ENCODE measurements at regions not wholly inside any gene's neighbourhood (a gene's known extent, or its start where the extent isn't known, plus 50 kb on each side); places are given as distances from the start of the nearest gene placed in this dataset.

DNA sequence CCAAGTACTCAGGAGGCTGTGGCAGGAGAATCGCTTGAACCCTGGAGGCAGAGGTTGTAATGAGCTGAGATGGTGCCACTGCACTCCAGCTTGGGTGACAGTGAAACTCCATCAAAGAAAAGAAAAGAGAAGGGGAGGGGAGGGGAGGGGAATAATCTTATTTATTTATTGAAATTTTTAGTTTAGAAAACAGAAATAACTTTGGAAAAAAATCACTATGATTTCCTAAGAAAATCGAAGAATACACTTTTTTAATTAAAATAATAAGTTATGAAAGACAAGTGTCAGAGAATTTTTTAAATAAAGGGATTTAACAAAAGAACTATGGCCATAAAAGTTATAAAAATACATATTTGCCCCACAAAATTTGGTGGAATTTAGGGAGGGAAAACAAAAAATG is 836.9 kb upstream of the HS3ST1 start:
- no peak for DNase-seq

GRCh38 chr4:12260453-12260852 is 831.8 kb upstream of the HS3ST1 start:
- DNase-seq = no peak

GRCh38 chr4:12244973-12245372 is 816.3 kb upstream of the HS3ST1 start:
- DNase-seq = no peak

- DNase-seq = no peak
Measured at GRCh38 chr4:12242354-12242753, 813.7 kb upstream of the HS3ST1 start.

GRCh38 chr4:12239897-12240636 is 811.4 kb upstream of the HS3ST1 start:
- no peak for DNase-seq

DNA sequence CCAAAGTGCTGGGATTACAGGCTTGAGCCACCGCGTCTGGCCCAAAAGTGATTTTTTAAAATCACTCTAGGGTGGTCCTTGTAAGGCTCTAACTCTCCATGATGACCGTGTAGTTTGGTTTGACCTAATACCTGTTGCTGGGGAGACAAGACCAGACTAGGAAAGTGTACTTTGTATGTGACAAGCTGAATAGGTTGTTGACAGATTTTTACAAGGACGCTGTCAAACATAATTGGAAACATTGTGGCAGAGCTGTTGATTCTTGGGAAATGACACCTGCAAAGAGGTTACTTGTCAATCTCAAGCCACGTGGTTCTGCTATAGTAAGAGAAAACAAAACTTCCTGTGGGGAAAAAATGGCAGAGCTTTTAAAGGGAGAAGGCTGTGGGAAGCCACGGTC is 802.4 kb upstream of the HS3ST1 start:
- no peak for DNase-seq

DNA sequence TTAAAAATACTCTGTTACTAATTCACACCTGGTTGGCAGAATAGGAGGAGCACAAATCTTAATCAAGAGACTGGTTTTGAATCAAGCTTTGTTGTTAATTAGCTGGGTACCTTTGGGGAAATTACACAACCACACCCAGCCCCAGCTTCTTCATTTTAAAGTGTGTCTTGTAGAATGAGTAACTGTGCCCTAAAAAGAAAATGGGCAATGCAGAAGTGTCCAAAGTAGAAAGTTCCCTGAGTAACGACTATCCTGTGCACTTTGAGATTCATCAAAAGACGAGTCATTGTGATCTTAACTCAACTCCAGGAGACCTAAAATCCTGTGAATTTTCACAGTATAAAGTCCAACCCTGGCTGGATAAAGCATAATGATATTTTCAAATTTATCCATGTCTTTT is 792.3 kb upstream of the HS3ST1 start:
- DNase-seq = no peak

- no peak for DNase-seq
Measured at GRCh38 chr4:12211636-12212035, 782.9 kb upstream of the HS3ST1 start.

DNA sequence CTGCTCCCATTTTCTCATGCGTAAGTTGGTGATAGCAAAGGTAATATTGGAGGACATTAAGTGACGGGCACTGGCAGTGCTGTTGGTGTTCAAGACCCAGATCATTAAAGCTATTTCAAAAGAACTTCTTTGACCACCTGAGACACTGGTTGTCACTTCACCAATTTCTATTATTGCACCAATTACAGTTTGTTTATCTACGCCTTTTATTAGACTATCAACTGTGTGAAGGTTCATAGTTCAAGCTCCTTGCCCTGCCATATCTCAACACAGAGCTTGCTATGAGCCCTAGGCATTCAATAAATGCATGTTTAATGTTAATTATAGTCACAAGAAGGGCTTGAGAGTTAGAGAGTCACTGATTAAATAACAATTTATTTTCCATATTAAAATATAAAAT is 778.7 kb upstream of the HS3ST1 start:
- DNase-seq = no peak

DNA sequence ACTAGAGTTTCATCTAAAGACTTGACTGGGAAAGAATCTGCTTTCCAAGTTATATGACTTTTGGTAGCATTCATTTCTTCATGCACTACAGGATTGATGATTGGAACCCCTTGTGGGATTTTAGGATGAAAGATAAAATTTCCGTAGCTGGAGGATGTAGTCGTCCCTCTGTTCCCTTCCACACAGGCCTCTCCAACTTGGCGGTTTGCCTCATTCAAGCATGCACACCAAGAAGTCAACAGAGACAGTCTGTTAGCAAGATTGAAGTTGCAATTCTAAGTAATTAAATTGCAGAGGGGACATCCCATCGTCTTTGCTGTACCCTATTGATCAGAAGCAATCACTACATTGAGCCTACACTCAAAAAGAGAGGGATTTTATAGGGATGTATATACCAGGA is 777.4 kb upstream of the HS3ST1 start:
- no peak for DNase-seq

DNA sequence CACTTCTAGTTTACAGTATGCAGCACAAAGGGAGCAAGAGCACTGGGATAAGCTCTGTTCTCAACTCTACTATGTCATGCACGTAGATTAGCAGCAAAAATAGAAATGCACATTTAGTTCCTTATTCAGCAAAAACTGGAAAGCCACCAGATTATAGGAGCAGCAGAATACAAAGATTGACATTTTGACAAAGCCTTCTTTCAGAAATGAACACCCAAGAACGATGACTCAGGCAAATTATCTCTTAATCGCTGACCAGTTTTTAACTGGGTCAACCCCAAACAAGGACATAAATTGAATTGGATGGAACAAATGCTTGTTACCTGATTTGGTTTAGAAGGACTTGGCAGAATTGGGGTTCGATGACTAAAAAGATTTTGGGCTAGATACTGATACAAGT is 775.3 kb upstream of the HS3ST1 start:
- DNase-seq = no peak

GRCh38 chr4:12200226-12200625 is 771.5 kb upstream of the HS3ST1 start:
- no peak for DNase-seq

GRCh38 chr4:12186526-12186925 is 757.8 kb upstream of the HS3ST1 start:
- DNase-seq = no peak

DNA sequence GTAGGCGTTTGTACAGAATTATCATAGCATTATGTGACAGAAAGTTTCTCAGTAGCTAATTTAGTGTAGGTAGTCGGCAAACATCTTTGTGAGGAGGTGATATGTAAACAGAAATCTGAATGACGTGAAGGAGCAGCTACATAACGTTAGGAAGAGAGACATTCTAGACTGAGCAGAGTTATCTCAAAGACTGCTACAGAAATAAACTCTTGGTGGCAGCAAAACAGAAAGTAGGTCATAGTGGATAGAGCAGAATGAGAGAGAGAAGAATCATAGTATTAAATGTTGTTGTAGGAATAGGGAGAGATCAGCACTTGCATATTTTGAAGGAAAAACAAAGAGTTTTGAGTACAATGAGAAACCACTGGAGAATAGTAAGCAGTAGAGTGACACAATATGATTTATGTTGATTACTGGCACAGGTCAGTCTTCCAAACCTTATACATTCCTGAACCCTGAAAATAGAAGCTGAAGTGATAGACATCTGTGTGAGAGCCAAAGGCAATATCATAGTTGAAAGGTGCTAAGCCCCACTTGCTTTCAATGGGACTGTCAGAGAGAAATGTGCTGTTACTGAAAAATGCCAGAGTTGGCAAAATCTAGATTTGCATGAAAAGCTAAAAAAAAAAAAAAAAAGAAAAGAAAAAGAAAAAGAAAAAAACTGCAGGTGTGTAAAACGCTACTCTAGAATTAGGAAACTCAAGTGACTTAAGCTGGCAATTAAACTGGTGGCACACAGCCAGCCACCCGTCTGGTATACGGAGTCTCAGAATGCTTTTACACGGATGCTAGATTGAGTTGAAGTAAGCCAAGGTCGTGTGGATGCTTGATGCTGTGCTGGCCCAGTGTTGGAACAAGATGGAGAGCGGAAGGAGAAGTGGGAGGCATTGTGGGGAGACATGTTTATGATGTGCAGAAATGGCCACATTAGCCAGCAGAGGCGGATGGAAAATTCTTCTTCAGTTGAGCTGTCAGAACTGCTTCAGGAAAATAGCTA is 750.2 kb upstream of the HS3ST1 start:
- no peak for DNase-seq

DNA sequence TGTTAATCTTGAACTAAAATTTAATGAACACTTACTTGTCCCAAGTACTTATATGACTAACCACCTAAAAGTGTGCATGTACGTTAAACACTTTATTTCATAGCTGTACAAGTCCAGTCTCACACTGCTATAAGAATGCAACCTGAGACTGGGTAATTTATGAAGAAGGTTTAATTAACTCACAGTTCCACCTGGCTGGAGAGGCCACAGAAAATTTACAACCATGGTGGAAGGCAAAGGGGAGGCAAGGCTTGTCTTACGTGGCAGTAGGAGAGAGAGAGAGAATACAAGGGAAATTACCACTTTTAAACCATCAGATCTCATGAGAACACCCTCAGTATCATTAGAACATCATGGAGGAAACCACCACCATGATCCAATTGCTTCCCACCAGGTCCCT is 748.7 kb upstream of the HS3ST1 start:
- no peak for DNase-seq

DNA sequence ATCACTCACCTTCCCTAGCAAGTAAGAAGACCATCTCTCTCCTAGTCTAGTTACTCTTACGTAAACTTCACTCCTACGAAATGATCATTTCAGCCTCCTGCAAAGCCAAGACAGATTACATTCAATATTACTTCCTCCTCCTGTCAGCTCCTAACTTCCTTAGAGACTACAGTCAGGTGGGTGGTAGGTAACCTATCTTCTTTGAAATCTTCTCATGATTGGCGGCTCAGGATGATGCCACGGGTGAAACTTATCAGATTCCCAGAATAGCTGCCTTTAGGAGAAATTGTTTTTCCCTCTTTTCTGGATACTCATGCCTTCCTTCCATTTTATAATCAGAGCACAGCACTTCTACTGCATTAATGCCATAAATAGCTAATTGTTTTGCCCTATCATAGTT is 744.8 kb upstream of the HS3ST1 start:
- no peak for DNase-seq

DNA sequence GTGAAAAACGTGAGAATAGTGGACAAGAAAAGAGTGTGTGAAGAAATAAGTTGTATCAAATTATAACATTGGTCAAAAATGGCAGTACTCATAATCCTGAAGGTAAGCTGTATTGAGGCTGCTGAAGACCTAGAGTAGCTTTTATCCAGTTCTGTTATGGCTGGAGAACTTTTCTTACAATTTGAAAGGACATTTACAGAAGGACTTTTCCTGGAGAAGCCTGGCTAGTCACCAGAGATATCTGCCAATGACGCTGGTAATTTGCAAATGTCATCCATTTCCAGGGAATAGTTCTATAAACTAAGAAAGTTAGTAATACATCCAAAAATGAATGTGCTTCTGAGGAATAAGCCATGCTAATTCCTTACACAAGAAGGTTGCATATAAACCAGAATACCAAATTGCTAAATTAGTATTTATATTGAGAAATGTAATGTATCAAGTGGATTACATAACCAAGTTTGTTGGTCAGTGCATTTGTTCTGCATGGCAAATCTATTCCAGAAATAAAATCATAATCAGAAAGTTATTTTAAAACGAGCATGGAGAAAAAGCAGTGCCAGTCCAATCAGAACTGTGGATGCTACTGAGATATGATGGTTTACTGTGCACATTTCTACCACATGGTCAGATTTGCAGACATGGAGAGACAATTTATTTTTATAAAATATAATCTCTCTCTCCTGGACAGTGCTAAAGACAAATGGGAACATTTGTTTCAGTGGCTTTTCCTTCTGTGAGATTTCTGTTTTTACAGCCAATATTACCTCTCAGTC is 743.7 kb upstream of the HS3ST1 start:
- DNase-seq = no peak

- DNase-seq = no peak
Measured at GRCh38 chr4:12170308-12170707, 741.6 kb upstream of the HS3ST1 start.

DNA sequence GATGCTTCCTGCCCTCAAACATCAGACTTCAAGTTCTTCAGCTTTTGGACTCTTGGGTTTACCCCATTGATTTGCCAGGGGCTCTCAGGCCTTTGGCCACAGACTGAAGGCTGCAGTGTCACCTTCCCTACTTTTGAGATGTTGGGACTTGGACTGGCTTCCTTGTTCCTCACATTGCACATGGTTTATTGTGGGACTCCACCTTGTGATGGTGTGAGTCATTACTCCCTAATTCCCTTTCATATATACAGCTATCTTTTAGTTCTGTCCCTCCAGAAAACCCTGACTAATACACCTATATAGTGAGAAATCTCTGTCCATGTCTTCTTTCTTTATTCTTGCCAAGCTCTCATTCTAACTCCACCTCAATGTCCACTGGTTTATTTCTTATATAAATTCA is 736.9 kb upstream of the HS3ST1 start:
- no peak for DNase-seq

DNA sequence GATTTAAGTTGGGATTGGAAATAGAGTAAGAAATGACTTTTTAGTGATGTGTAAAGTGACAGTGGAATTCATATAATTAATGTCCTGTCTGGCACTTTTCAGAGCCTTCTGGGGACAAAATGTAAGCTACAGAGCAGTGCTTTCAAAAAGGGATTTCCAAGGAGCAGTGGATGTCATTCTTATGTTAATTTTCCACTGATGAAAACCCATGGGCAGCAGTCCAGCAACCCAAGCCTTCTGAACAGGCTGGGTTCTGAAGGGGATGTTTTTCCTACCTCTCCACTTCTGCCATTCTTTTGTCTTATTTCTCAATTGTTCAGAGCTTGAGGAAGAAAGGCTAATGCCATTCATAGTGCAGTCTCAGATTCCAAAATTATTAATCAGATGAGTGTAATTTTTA is 717.6 kb upstream of the HS3ST1 start:
- no peak for DNase-seq

- no peak for DNase-seq
Measured at GRCh38 chr4:12145768-12146167, 717.1 kb upstream of the HS3ST1 start.

DNA sequence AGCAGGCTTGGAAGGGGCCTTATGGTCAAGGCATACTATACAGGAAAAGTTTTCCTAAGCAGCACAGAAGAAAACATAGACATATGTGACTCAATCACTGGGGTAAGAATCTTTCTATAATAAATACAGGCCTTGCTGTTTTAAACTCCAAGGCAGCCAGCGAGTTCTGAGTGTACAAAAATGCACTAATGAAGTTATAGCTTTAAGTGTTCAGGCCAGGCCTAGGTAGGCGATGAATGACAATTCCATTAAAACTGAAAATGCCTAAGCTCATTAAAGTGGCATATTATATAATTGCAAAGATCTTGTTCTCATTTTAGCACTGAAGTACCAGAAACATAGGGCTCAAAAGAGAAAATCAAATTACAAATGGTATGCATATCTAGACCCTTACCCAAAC is 716.4 kb upstream of the HS3ST1 start:
- no peak for DNase-seq

DNA sequence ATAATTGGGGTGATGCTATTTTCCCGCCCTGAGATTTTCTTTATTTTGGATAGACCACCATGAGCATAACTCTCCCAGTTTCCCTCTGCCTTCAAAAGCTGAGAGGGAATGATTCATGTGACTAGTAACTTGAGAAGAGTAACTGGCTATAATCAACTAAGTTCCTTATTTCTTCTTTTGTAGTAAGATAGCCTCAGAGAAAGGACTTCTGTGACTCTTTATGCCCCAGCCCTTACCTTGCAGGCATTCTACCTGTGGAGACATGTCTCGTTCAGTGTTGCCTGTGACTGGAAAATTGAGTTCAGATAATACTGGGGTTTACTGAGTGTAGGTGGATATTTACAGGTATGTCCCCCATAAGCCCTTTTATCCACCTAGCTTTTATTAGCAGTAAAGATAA is 715.4 kb upstream of the HS3ST1 start:
- no peak for DNase-seq
